Vagina (tissue), 2 donors: ENCODE measurements at regions not wholly inside any gene's neighbourhood (a gene's known extent, or its start where the extent isn't known, plus 50 kb on each side); places are given as distances from the start of the nearest gene placed in this dataset.
"Not testable (repeated sequence)": the region's sequence is repeated elsewhere in the genome, so short reads cannot be mapped to it uniquely, and the experiment has no call there.

Experiments
- DNase-seq, 2 donors: peaks; one replicate each; pipeline ENCODE4 v3.0.0-alpha.2; 2017; ENCODE audit errors: extremely low spot score in 2 of 2
- H3K27ac ChIP-seq: fragments of 200-600 bp; sonication (generic); one replicate; pipeline ENCODE4 v1.5.1; 2019
- H3K27me3 ChIP-seq: fragments of 200-600 bp; sonication (generic); one replicate; pipeline ENCODE4 v1.5.1; 2019
- H3K36me3 ChIP-seq, 2 donors: fragments of 200-600 bp; sonication (generic); one replicate each; pipeline ENCODE4 v1.5.1; 2017 to 2019
- H3K4me1 ChIP-seq: fragments of 200-600 bp; sonication (generic); one replicate; pipeline ENCODE4 v1.5.1; 2019
- H3K4me3 ChIP-seq, 2 donors: fragments of 200-600 bp; sonication (generic); 1 replicate in 1 of 2; 2 replicates in 1 of 2; pipeline ENCODE4 v1.5.1; 2016 to 2019
- H3K9me3 ChIP-seq: fragments of 200-600 bp; sonication (generic); one replicate; pipeline ENCODE4 v1.5.1; 2019
- POLR2A ChIP-seq, 2 donors: fragments of 450-650 bp; IDR thresholded peaks; one replicate each; pipeline ENCODE4 v1.6.1; 2017; ENCODE audit warnings: antibody characterized with exemption in 2 of 2, mild to moderate bottlenecking in 2 of 2, moderate library complexity in 2 of 2
- POLR2AphosphoS5 ChIP-seq, 2 donors: sonication (generic); formaldehyde crosslinking; IDR thresholded peaks; one replicate each; pipeline ENCODE4 v1.9.0; 2017; ENCODE audit warnings: antibody characterized with exemption in 2 of 2, mild to moderate bottlenecking in 2 of 2, low read depth in 1 of 2; ENCODE audit not compliant: insufficient read depth in 1 of 2
- intact Hi-C: fragments of 100-400 bp; cut with DNase I; formaldehyde crosslinking; loops from one replicate; pipeline ENCODE4 v1.15.1; 2023
- TF ChIP-seq, protein P1 (sequence below), 3 experiments: fragments of 450-650 bp in 2 of 3; fragments of 200-600 bp in 1 of 3; sonication (generic) in 1 of 3; IDR thresholded peaks; one replicate each; pipeline ENCODE4 v1.5.1; 2017 to 2019; ENCODE audit warnings: antibody characterized with exemption in 3 of 3, mild to moderate bottlenecking in 2 of 3, moderate library complexity in 2 of 3

- DNase-seq, H3K27ac ChIP-seq, H3K9me3 ChIP-seq, H3K4me3 ChIP-seq, H3K27me3 ChIP-seq, intact Hi-C loops, H3K4me1 ChIP-seq, H3K36me3 ChIP-seq: not testable (repeated sequence)
Measured at GRCh38 chr1:220475608-220476007, 52.3 kb upstream of the MARK1 start.

GRCh38 chr1:220475141-220475540 lies 52.8 kb upstream of the MARK1 start:
- H3K9me3 ChIP-seq, DNase-seq, H3K36me3 ChIP-seq, H3K4me1 ChIP-seq, H3K4me3 ChIP-seq, H3K27ac ChIP-seq, intact Hi-C loops, H3K27me3 ChIP-seq: not testable (repeated sequence)

DNA sequence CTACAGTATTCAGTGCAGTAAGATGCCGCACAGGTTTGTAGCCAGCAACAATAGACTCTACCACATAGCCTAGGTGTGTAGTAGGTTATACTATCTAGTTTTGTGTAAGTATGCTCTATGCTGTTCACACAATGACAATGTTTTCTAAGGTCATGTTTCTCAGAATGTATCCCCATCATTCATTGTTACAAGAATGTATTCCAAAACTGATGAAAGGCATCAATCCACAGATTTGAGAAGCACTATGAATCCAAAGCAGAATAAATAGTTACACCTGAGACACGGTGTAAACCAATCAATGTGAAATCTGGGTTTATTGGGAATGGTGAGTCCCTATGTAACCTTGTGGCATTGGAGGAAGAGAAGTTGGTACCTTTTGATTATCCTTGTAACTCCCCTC lies 54.5 kb upstream of the MARK1 start:
- H3K4me1 ChIP-seq, result no peaks in the 10 kb centered on the region
- intact Hi-C loops, result no loop called here
- H3K27me3 ChIP-seq, result no peaks in the 10 kb centered on the region
- H3K9me3 ChIP-seq, result no peaks in the 10 kb centered on the region
- H3K4me3 ChIP-seq, result no peak overlapping the region
- no peaks in the 10 kb centered on the region for H3K36me3 ChIP-seq
- no peak for DNase-seq
- no peak for TF ChIP-seq POLR2AphosphoS5 (IDR thresholded peaks at IDR 0.05; ENCODE audit: insufficient read depth in 1 of 2, low read depth in 1 of 2)
- TF ChIP-seq, protein P1, sequence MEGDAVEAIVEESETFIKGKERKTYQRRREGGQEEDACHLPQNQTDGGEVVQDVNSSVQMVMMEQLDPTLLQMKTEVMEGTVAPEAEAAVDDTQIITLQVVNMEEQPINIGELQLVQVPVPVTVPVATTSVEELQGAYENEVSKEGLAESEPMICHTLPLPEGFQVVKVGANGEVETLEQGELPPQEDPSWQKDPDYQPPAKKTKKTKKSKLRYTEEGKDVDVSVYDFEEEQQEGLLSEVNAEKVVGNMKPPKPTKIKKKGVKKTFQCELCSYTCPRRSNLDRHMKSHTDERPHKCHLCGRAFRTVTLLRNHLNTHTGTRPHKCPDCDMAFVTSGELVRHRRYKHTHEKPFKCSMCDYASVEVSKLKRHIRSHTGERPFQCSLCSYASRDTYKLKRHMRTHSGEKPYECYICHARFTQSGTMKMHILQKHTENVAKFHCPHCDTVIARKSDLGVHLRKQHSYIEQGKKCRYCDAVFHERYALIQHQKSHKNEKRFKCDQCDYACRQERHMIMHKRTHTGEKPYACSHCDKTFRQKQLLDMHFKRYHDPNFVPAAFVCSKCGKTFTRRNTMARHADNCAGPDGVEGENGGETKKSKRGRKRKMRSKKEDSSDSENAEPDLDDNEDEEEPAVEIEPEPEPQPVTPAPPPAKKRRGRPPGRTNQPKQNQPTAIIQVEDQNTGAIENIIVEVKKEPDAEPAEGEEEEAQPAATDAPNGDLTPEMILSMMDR (IDR thresholded peaks at IDR 0.05), result no peak
- no peak for TF ChIP-seq POLR2A (IDR thresholded peaks at IDR 0.05)
- H3K27ac ChIP-seq, result no peak overlapping the region

DNA sequence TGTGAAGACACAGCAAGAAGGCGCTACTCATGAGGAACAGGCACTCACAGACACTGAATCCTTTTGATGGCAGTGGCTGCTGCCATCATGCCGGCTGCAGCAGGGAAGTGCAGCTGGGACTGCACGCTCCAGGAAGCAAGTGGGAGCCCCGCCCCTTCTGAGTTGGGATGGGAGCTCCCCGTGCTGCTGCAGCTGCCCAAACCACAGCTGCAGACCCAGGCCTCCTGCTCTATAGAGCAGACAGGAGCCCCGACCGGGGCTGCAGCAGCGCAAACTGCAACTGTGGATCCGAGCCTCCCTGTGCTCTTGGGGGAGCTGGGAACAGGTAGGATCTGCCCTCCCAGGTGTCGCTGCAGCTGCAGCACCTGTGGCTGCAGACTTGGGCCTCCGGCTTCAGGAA lies 65.2 kb upstream of the MARK1 start:
- DNase-seq, result no peak
- no peaks in the 10 kb centered on the region for H3K36me3 ChIP-seq
- intact Hi-C loops, result no loop called here

GRCh38 chr1:220458936-220459335 lies 69.0 kb upstream of the MARK1 start:
- no peaks in the 10 kb centered on the region for H3K36me3 ChIP-seq
- intact Hi-C loops, result no loop called here
- no peak overlapping the region for H3K4me3 ChIP-seq
- no peaks in the 10 kb centered on the region for H3K27me3 ChIP-seq
- H3K27ac ChIP-seq, result no peak overlapping the region
- no peak for DNase-seq
- no peaks in the 10 kb centered on the region for H3K9me3 ChIP-seq
- H3K4me1 ChIP-seq, result no peaks in the 10 kb centered on the region
- TF ChIP-seq POLR2A (IDR thresholded peaks at IDR 0.05), result no peak
- peak in 1 of 2 donors; percentile 52 for TF ChIP-seq POLR2AphosphoS5 (IDR thresholded peaks at IDR 0.05; ENCODE audit: insufficient read depth in 1 of 2, low read depth in 1 of 2)

More for the DNA sequence above, 65.2 kb upstream of the MARK1 start:
- no peaks in the 10 kb centered on the region for H3K4me1 ChIP-seq
- H3K4me3 ChIP-seq, result no peak overlapping the region
- TF ChIP-seq, protein P1 (IDR thresholded peaks at IDR 0.05), result no peak
- no peak for TF ChIP-seq POLR2A (IDR thresholded peaks at IDR 0.05)
- TF ChIP-seq POLR2AphosphoS5 (IDR thresholded peaks at IDR 0.05; ENCODE audit: insufficient read depth in 1 of 2, low read depth in 1 of 2), result no peak
- H3K27me3 ChIP-seq, result no peaks in the 10 kb centered on the region
- H3K9me3 ChIP-seq, result no peaks in the 10 kb centered on the region
- H3K27ac ChIP-seq, result no peak overlapping the region

GRCh38 chr1:220457957-220458609 lies 69.9 kb upstream of the MARK1 start:
- Histone ChIP-seq H3K36me3 (no peaks in the 10 kb centered on the region), H3K4me3 (no peak overlapping the region), H3K27me3 (no peaks in the 10 kb centered on the region), H3K27ac (no peak overlapping the region), H3K9me3 (no peaks in the 10 kb centered on the region), H3K4me1 (no peaks in the 10 kb centered on the region)
- no peak for DNase-seq
- TF ChIP-seq POLR2A (IDR thresholded peaks at IDR 0.05) (no peak), POLR2AphosphoS5 (IDR thresholded peaks at IDR 0.05; ENCODE audit: insufficient read depth in 1 of 2, low read depth in 1 of 2) (no peak)
- TF ChIP-seq, protein P1 (IDR thresholded peaks at IDR 0.05), result no peak
- intact Hi-C loops, result no loop called here
